ENCODE measurements at regions not wholly inside any gene's neighbourhood (a gene's known extent, or its start where the extent isn't known, plus 50 kb on each side); places are given as distances from the start of the nearest gene placed in this dataset.

- Histone ChIP-seq H3K36me3 (no peaks in the 10 kb centered on the region), H3K9me3 (no peaks in the 10 kb centered on the region), H3K4me1 (no peaks in the 10 kb centered on the region), H3K27ac (no peak overlapping the region), H3K27me3 (no peaks in the 10 kb centered on the region), H3K4me3 (no peak overlapping the region)
- TF ChIP-seq, protein P1, sequence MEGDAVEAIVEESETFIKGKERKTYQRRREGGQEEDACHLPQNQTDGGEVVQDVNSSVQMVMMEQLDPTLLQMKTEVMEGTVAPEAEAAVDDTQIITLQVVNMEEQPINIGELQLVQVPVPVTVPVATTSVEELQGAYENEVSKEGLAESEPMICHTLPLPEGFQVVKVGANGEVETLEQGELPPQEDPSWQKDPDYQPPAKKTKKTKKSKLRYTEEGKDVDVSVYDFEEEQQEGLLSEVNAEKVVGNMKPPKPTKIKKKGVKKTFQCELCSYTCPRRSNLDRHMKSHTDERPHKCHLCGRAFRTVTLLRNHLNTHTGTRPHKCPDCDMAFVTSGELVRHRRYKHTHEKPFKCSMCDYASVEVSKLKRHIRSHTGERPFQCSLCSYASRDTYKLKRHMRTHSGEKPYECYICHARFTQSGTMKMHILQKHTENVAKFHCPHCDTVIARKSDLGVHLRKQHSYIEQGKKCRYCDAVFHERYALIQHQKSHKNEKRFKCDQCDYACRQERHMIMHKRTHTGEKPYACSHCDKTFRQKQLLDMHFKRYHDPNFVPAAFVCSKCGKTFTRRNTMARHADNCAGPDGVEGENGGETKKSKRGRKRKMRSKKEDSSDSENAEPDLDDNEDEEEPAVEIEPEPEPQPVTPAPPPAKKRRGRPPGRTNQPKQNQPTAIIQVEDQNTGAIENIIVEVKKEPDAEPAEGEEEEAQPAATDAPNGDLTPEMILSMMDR (IDR thresholded peaks at IDR 0.05), result no peak
- DNase-seq (ENCODE audit: low spot score), result no peak
Observed at GRCh38 chr5:53160895-53161294, 51.3 kb upstream of the MOCS2 start.

- Histone ChIP-seq H3K27me3 (no peaks in the 10 kb centered on the region), H3K27ac (no peak overlapping the region), H3K36me3 (no peaks in the 10 kb centered on the region), H3K4me1 (peaks cover 0 to 7% of the 10 kb centered on the region in 2 donors), H3K4me3 (no peak overlapping the region), H3K9me3 (no peaks in the 10 kb centered on the region)
- TF ChIP-seq, protein P1 (IDR thresholded peaks at IDR 0.05), result no peak
- DNase-seq (ENCODE audit: low spot score), result no peak
Observed at GRCh38 chr5:53161876-53162275, 52.3 kb upstream of the MOCS2 start.

GRCh38 chr5:53164478-53165165, 55.1 kb upstream of the MOCS2 start:
- no peaks in the 10 kb centered on the region for H3K9me3 ChIP-seq
- H3K27ac ChIP-seq, result no peak overlapping the region
- TF ChIP-seq, protein P1 (IDR thresholded peaks at IDR 0.05), result no peak
- H3K36me3 ChIP-seq, result no peaks in the 10 kb centered on the region
- no peak overlapping the region for H3K4me3 ChIP-seq
- DNase-seq (ENCODE audit: low spot score), result no peak
- H3K4me1 ChIP-seq, result peaks cover 0 to 19% of the 10 kb centered on the region in 2 donors
- no peaks in the 10 kb centered on the region for H3K27me3 ChIP-seq

- no peak overlapping the region for H3K27ac ChIP-seq
- TF ChIP-seq, protein P1 (IDR thresholded peaks at IDR 0.05), result no peak
- H3K9me3 ChIP-seq, result no peaks in the 10 kb centered on the region
- no peaks in the 10 kb centered on the region for H3K27me3 ChIP-seq
- DNase-seq (ENCODE audit: low spot score), result no peak
- H3K4me1 ChIP-seq, result peaks cover 0 to 19% of the 10 kb centered on the region in 2 donors
- H3K4me3 ChIP-seq, result no peak overlapping the region
- H3K36me3 ChIP-seq, result no peaks in the 10 kb centered on the region
Observed at GRCh38 chr5:53165431-53166182, 56.0 kb upstream of the MOCS2 start.

- no peak overlapping the region for H3K4me3 ChIP-seq
- TF ChIP-seq, protein P1 (IDR thresholded peaks at IDR 0.05), result no peak
- no peaks in the 10 kb centered on the region for H3K36me3 ChIP-seq
- no peaks in the 10 kb centered on the region for H3K9me3 ChIP-seq
- DNase-seq (ENCODE audit: low spot score), result no peak
- peaks cover 0 to 19% of the 10 kb centered on the region in 2 donors for H3K4me1 ChIP-seq
- H3K27me3 ChIP-seq, result no peaks in the 10 kb centered on the region
- H3K27ac ChIP-seq, result no peak overlapping the region
Observed at GRCh38 chr5:53166183-53166495, 56.6 kb upstream of the MOCS2 start.

Measured in right atrium auricular region (tissue), 2 donors.